ENCODE measurements at regions not wholly inside any gene's neighbourhood (a gene's known extent, or its start where the extent isn't known, plus 50 kb on each side); places are given as distances from the start of the nearest gene placed in this dataset.
"Not testable (repeated sequence)": the region's sequence is repeated elsewhere in the genome, so short reads cannot be mapped to it uniquely, and the experiment has no call there.

- TF ChIP-seq EZH2phosphoT487 (IDR thresholded peaks at IDR 0.05; ENCODE audit: borderline replicate concordance, low read depth) (no peak), RFX5 (IDR thresholded peaks at IDR 0.05; ENCODE audit: low read length) (no peak), FOSL2 (IDR thresholded peaks at IDR 0.05; ENCODE audit: borderline replicate concordance, low read depth) (no peak)
Observed at GRCh38 chr6:94862112-94862511, 715.2 kb upstream of the MANEA start (continued).

DNA sequence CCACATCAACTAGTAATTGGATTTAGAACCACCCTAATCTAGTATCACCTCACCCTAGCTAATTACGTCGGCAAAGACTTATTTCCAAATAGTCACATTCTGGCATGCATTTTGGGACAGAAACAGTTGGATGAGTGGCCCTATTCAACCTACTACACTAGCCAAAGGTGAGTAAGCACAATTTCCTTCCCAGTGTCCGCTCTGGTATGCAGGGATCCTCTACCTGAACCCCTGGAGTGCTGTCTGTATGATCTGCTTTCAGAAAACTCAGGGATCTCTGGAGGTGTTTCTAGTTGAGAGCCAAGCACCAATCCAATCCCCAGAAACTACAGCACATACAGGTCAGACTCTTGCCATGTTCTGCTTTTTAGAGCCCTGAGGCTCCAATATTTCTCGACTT, 717.4 kb upstream of the MANEA start:
- 0% methylated on average over 4 of the region's 4 CpGs for WGBS (ENCODE audit: low lambda C conversion rate)
- POLR2A ChIA-PET, result no interaction called here
- CTCF ChIA-PET, result no interaction called here

DNA sequence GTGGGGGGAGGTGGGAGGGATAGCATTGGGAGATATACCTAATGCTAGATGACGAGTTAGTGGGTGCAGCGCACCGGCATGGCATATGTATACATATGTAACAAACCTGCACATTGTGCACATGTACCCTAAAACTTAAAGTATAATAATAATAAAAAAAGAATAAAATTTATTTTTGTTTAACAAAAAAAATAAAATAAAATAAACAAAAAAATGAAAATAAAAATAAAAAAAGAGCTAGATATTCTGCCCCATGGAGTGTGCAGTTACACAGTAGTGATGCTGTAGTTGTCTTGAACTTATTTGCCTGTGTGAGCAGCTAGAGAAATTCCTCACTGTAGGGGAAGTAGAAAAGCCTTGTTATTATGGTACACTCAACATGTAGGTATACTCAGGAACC, 720.3 kb upstream of the MANEA start:
- H3F3A ChIP-seq (replicated peaks; ENCODE audit: insufficient read depth); H3K4me1 ChIP-seq (ENCODE audit: control insufficient read depth in 1 of 2, insufficient read depth in 2 of 2, low read depth in 1 of 2, low read length in 1 of 2); H3K36me3 ChIP-seq (replicated peaks in 1 of 2; ENCODE audit: control insufficient read depth in 1 of 2, insufficient read depth in 2 of 2, low read length in 1 of 2); H3K4me3 ChIP-seq (ENCODE audit: low read depth in 2 of 2, low read length in 1 of 2); H3K79me2 ChIP-seq (ENCODE audit: insufficient read depth); H3K9ac ChIP-seq; H3K9me3 ChIP-seq; H3K27me3 ChIP-seq (ENCODE audit: insufficient read depth); POLR2A ChIA-PET; H3K4me2 ChIP-seq; DNase-seq; H3K9me2 ChIP-seq; H3K27ac ChIP-seq (ENCODE audit: low read depth in 2 of 2, low read length in 1 of 2); H4K20me1 ChIP-seq (ENCODE audit: insufficient read depth); H2AFZ ChIP-seq (ENCODE audit: low read depth): not testable (repeated sequence)
- CTCF ChIA-PET, result interaction anchor here (0.6 to 1.4 kb wide), 2 partner anchors 16 to 143 kb away, joined by 3 to 4 read pairs; no protein-coding TSS in a partner anchor
- WGBS (ENCODE audit: low lambda C conversion rate), result 63% methylated on average over 3 of the region's 3 CpGs

More for the DNA sequence above, 717.4 kb upstream of the MANEA start:
- Histone ChIP-seq H3K4me3 (ENCODE audit: low read depth in 2 of 2, low read length in 1 of 2) (no peak overlapping the region), H3K36me3 (replicated peaks in 1 of 2; ENCODE audit: control insufficient read depth in 1 of 2, insufficient read depth in 2 of 2, low read length in 1 of 2) (no peaks in the 10 kb centered on the region), H3K9me2 (no peaks in the 10 kb centered on the region), H3K27ac (ENCODE audit: low read depth in 2 of 2, low read length in 1 of 2) (no peak overlapping the region), H3K9ac (no peak overlapping the region), H3F3A (replicated peaks; ENCODE audit: insufficient read depth) (no peaks in the 10 kb centered on the region), H4K20me1 (ENCODE audit: insufficient read depth) (no peaks in the 10 kb centered on the region), H3K27me3 (ENCODE audit: insufficient read depth) (no peaks in the 10 kb centered on the region), H3K4me2 (no peak overlapping the region), H3K9me3 (no peaks in the 10 kb centered on the region), H2AFZ (ENCODE audit: low read depth) (no peak overlapping the region), H3K79me2 (ENCODE audit: insufficient read depth) (no peaks in the 10 kb centered on the region), H3K4me1 (ENCODE audit: control insufficient read depth in 1 of 2, insufficient read depth in 2 of 2, low read depth in 1 of 2, low read length in 1 of 2) (no peaks in the 10 kb centered on the region)
- TF ChIP-seq, protein P1, sequence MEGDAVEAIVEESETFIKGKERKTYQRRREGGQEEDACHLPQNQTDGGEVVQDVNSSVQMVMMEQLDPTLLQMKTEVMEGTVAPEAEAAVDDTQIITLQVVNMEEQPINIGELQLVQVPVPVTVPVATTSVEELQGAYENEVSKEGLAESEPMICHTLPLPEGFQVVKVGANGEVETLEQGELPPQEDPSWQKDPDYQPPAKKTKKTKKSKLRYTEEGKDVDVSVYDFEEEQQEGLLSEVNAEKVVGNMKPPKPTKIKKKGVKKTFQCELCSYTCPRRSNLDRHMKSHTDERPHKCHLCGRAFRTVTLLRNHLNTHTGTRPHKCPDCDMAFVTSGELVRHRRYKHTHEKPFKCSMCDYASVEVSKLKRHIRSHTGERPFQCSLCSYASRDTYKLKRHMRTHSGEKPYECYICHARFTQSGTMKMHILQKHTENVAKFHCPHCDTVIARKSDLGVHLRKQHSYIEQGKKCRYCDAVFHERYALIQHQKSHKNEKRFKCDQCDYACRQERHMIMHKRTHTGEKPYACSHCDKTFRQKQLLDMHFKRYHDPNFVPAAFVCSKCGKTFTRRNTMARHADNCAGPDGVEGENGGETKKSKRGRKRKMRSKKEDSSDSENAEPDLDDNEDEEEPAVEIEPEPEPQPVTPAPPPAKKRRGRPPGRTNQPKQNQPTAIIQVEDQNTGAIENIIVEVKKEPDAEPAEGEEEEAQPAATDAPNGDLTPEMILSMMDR (IDR thresholded peaks at IDR 0.05), result no peak
- TF ChIP-seq TAF1 (IDR thresholded peaks at IDR 0.05; ENCODE audit: borderline replicate concordance, low read depth, low read length), result no peak
- no peak for TF ChIP-seq TEAD4 (IDR thresholded peaks at IDR 0.05; ENCODE audit: borderline replicate concordance, insufficient read depth)
- no peak for TF ChIP-seq ELF1 (IDR thresholded peaks at IDR 0.05)
- no peak for TF ChIP-seq POLR2AphosphoS5 (IDR thresholded peaks at IDR 0.05; ENCODE audit: low read depth, low read length)
- no peak for TF ChIP-seq FOXJ3 (CRISPR knock-in tag; IDR thresholded peaks at IDR 0.05)
- TF ChIP-seq FOXM1 (IDR thresholded peaks at IDR 0.05; ENCODE audit: low read depth), result no peak
- no peak for TF ChIP-seq GATA2 (CRISPR knock-in tag; IDR thresholded peaks at IDR 0.05)
- TF ChIP-seq NRF1 (IDR thresholded peaks at IDR 0.05; ENCODE audit: low read depth, low read length), result no peak
- no peak for TF ChIP-seq TCF12 (IDR thresholded peaks at IDR 0.05)
- TF ChIP-seq, protein P2, sequence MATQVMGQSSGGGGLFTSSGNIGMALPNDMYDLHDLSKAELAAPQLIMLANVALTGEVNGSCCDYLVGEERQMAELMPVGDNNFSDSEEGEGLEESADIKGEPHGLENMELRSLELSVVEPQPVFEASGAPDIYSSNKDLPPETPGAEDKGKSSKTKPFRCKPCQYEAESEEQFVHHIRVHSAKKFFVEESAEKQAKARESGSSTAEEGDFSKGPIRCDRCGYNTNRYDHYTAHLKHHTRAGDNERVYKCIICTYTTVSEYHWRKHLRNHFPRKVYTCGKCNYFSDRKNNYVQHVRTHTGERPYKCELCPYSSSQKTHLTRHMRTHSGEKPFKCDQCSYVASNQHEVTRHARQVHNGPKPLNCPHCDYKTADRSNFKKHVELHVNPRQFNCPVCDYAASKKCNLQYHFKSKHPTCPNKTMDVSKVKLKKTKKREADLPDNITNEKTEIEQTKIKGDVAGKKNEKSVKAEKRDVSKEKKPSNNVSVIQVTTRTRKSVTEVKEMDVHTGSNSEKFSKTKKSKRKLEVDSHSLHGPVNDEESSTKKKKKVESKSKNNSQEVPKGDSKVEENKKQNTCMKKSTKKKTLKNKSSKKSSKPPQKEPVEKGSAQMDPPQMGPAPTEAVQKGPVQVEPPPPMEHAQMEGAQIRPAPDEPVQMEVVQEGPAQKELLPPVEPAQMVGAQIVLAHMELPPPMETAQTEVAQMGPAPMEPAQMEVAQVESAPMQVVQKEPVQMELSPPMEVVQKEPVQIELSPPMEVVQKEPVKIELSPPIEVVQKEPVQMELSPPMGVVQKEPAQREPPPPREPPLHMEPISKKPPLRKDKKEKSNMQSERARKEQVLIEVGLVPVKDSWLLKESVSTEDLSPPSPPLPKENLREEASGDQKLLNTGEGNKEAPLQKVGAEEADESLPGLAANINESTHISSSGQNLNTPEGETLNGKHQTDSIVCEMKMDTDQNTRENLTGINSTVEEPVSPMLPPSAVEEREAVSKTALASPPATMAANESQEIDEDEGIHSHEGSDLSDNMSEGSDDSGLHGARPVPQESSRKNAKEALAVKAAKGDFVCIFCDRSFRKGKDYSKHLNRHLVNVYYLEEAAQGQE (IDR thresholded peaks at IDR 0.05; ENCODE audit: low read depth, low read length), result no peak
- no peak for TF ChIP-seq USF2 (IDR thresholded peaks at IDR 0.05; ENCODE audit: borderline replicate concordance, low read depth, low read length)
- no peak for TF ChIP-seq PBX3 (IDR thresholded peaks at IDR 0.05)
- TF ChIP-seq YY1 (IDR thresholded peaks at IDR 0.05; ENCODE audit: low read depth), result no peak
- no peak for DNase-seq

Measured in SK-N-SH (cell line).